NT2/D1 (cell line): ENCODE measurements at regions not wholly inside any gene's neighbourhood (a gene's known extent, or its start where the extent isn't known, plus 50 kb on each side); places are given as distances from the start of the nearest gene placed in this dataset.

Experiments used
- SUZ12 ChIP-seq: IDR thresholded peaks from 2 replicates; pipeline ENCODE4 v1.6.1; 2011; ENCODE audit not compliant: insufficient read length, insufficient read depth; ENCODE audit errors: extremely low read depth
- ZNF274 ChIP-seq: IDR thresholded peaks from 2 replicates; pipeline ENCODE4 v1.6.1; 2011; ENCODE audit warnings: mild to moderate bottlenecking, low read depth, low read length

- TF ChIP-seq ZNF274 (no peak), SUZ12 (no peak)
Observed at GRCh38 chr9:13380903-13381302, 101.4 kb upstream of the MPDZ start.
